HEK293 (cell line): ENCODE measurements at regions not wholly inside any gene's neighbourhood (a gene's known extent, or its start where the extent isn't known, plus 50 kb on each side); places are given as distances from the start of the nearest gene placed in this dataset.

Experiments
- CTCF ChIA-PET: fragments of 350-600 bp; formaldehyde crosslinking; extraction: SDS; loops from one replicate; lab custom pipeline; 2021; ENCODE audit warnings: antibody characterized with exemption; lab: Yijun Ruan, JAX
- POLR2A ChIA-PET: fragments of 300-600 bp; formaldehyde crosslinking; extraction: SDS; loops from one replicate; lab custom pipeline; 2020; ENCODE audit warnings: antibody characterized with exemption, inconsistent platforms; lab: Yijun Ruan, JAX
- H3K27ac ChIP-seq: fragments of 200-500 bp; sonication (Bioruptor generic); 2 replicates; pipeline ENCODE4 v1.5.1; 2014; ENCODE audit warnings: low read depth, low read length, control low read depth, inconsistent platforms; ENCODE audit errors: extremely low read depth
- H3K36me3 ChIP-seq, 2 experiments: fragments of 200-500 bp in 1 of 2; sonication (Bioruptor generic) in 1 of 2; 1 replicate in 1 of 2; 2 replicates in 1 of 2; pipeline ENCODE4 v1.5.1; 2014 to 2017; ENCODE audit warnings: inconsistent platforms in 2 of 2, low read length in 2 of 2; ENCODE audit not compliant: control insufficient read depth in 2 of 2, insufficient read depth in 1 of 2
- H3K4me1 ChIP-seq: fragments of 200-500 bp; sonication (Bioruptor generic); 2 replicates; pipeline ENCODE4 v1.5.1; 2014; ENCODE audit warnings: mild to moderate bottlenecking, low read length, inconsistent platforms; ENCODE audit not compliant: control insufficient read depth, insufficient read depth
- H3K4me3 ChIP-seq: 2 replicates; pipeline ENCODE4 v1.5.1; 2011; ENCODE audit warnings: low read depth, mild to moderate bottlenecking, control low read depth, low read length, moderate library complexity
- H3K9me3 ChIP-seq: fragments of 200-500 bp; sonication (Bioruptor generic); 2 replicates; pipeline ENCODE4 v1.5.1; 2014; ENCODE audit warnings: low read depth, low read length, inconsistent platforms; ENCODE audit not compliant: control insufficient read depth, insufficient read depth
- CTCF ChIP-seq: fragments of 450-650 bp; formaldehyde crosslinking; IDR thresholded peaks from 2 replicates; pipeline ENCODE4 v1.5.1; 2016; ENCODE audit warnings: missing biosample characterization, missing genetic modification characterization
- EGR2 ChIP-seq: fragments of 450-650 bp; formaldehyde crosslinking; IDR thresholded peaks from 2 replicates; pipeline ENCODE4 v1.5.1; 2016; ENCODE audit warnings: low read depth, missing biosample characterization, missing genetic modification characterization
- PRDM4 ChIP-seq: fragments of 450-650 bp; formaldehyde crosslinking; IDR thresholded peaks from 2 replicates; pipeline ENCODE4 v1.5.1; 2017; ENCODE audit warnings: missing biosample characterization, missing genetic modification characterization
- ZBTB11 ChIP-seq: fragments of 450-650 bp; formaldehyde crosslinking; conservative IDR thresholded peaks from 2 replicates; pipeline ENCODE4 v1.5.1; 2016; ENCODE audit warnings: low read depth, missing biosample characterization, missing genetic modification characterization
- ZBTB17 ChIP-seq: fragments of 450-650 bp; formaldehyde crosslinking; IDR thresholded peaks from 2 replicates; pipeline ENCODE4 v1.5.1; 2016; ENCODE audit warnings: missing biosample characterization, missing genetic modification characterization
- ZBTB8A ChIP-seq: fragments of 450-650 bp; formaldehyde crosslinking; IDR thresholded peaks from 2 replicates; pipeline ENCODE4 v1.5.1; 2016; ENCODE audit warnings: missing biosample characterization, missing genetic modification characterization
- ZNF16 ChIP-seq: fragments of 450-650 bp; formaldehyde crosslinking; IDR thresholded peaks from 2 replicates; pipeline ENCODE4 v1.5.1; 2016; ENCODE audit warnings: low read depth, missing biosample characterization, missing genetic modification characterization
- ZNF48 ChIP-seq: fragments of 450-650 bp; formaldehyde crosslinking; IDR thresholded peaks from 2 replicates; pipeline ENCODE4 v1.5.1; 2016; ENCODE audit warnings: missing biosample characterization, missing genetic modification characterization
- ZNF549 ChIP-seq: fragments of 450-650 bp; IDR thresholded peaks from 2 replicates; pipeline ENCODE4 v1.5.1; 2018; ENCODE audit warnings: missing biosample characterization, missing genetic modification characterization, mild to moderate bottlenecking, inconsistent platforms, moderate library complexity
- ZNF677 ChIP-seq: fragments of 450-650 bp; IDR thresholded peaks from 2 replicates; pipeline ENCODE4 v1.5.0; 2018; ENCODE audit warnings: missing biosample characterization, mild to moderate bottlenecking, missing genetic modification characterization, moderate library complexity
- ZNF785 ChIP-seq: fragments of 450-650 bp; formaldehyde crosslinking; IDR thresholded peaks from 2 replicates; pipeline ENCODE4 v1.5.1; 2016; ENCODE audit warnings: missing biosample characterization, missing genetic modification characterization
- ZXDB ChIP-seq: fragments of 450-650 bp; formaldehyde crosslinking; IDR thresholded peaks from 2 replicates; pipeline ENCODE4 v1.5.1; 2016; ENCODE audit warnings: missing biosample characterization, missing genetic modification characterization

- TF ChIP-seq ZBTB17 (tag by site-specific recombination) = 0 out of 2 replicates have a peak, but pooled peaks have one; percentile 26
- TF ChIP-seq ZBTB8A (tag by site-specific recombination) = no peak
- ChIA-PET POLR2A (no interaction called here), CTCF (no interaction called here)
- Histone ChIP-seq H3K27ac (no peak overlapping the region), H3K4me3 (no peak overlapping the region), H3K36me3 (no peaks in the 10 kb centered on the region), H3K9me3 (no peaks in the 10 kb centered on the region), H3K4me1 (0 out of 2 replicates have a peak, but pooled peaks cover 4% of the 10 kb centered on the region)
Measured at GRCh38 chr10:44684661-44685060, 226.5 kb upstream of the TMEM72 start.

- no peak for TF ChIP-seq EGR2 (tag by site-specific recombination)
- TF ChIP-seq ZNF48 (tag by site-specific recombination) = no peak
- TF ChIP-seq PRDM4 (tag by site-specific recombination) = no peak
- no peak for TF ChIP-seq ZNF16
- no peak for TF ChIP-seq ZNF677 (tag by site-specific recombination)
- no peak overlapping the region for H3K4me3 ChIP-seq
- ChIA-PET CTCF (no interaction called here), POLR2A (no interaction called here)
- H3K9me3 ChIP-seq = no peaks in the 10 kb centered on the region
- H3K36me3 ChIP-seq = no peaks in the 10 kb centered on the region
- H3K4me1 ChIP-seq = 0 out of 2 replicates have a peak, but pooled peaks cover 4% of the 10 kb centered on the region
- no peak overlapping the region for H3K27ac ChIP-seq
Measured at GRCh38 chr10:44685220-44685619, 225.9 kb upstream of the TMEM72 start.

- Histone ChIP-seq H3K36me3 (no peaks in the 10 kb centered on the region), H3K9me3 (no peaks in the 10 kb centered on the region), H3K4me1 (0 out of 2 replicates have a peak, but pooled peaks cover 4% of the 10 kb centered on the region), H3K27ac (no peak overlapping the region), H3K4me3 (no peak overlapping the region)
- ChIA-PET CTCF (no interaction called here), POLR2A (no interaction called here)
- TF ChIP-seq ZNF785 (tag by site-specific recombination) = no peak
- TF ChIP-seq ZBTB11 = no peak
- no peak for TF ChIP-seq ZNF549 (tag by site-specific recombination)
Measured at GRCh38 chr10:44685747-44686146, 225.4 kb upstream of the TMEM72 start.

- ChIA-PET CTCF (interaction anchor here (0.6 to 1.2 kb wide), 2 partner anchors 14 to 168 kb away, joined by 3 to 6 read pairs; no protein-coding TSS in a partner anchor), POLR2A (no interaction called here)
- H3K27ac ChIP-seq = no peak overlapping the region
- no peaks in the 10 kb centered on the region for H3K4me1 ChIP-seq
- no peaks in the 10 kb centered on the region for H3K36me3 ChIP-seq
- H3K9me3 ChIP-seq = no peaks in the 10 kb centered on the region
- H3K4me3 ChIP-seq = no peak overlapping the region
- peak; percentile 16; the same call in 1 of the 2 replicates for TF ChIP-seq CTCF
- TF ChIP-seq ZXDB (tag by site-specific recombination) = no peak
- TF ChIP-seq, all 188 proteins: peak for 1
Measured at GRCh38 chr10:44689368-44689767, 221.8 kb upstream of the TMEM72 start.
